GM12872 (cell line): ENCODE measurements at regions not wholly inside any gene's neighbourhood (a gene's known extent, or its start where the extent isn't known, plus 50 kb on each side); places are given as distances from the start of the nearest gene placed in this dataset.

Experiments
- CTCF ChIP-seq: IDR thresholded peaks from 3 replicates; pipeline ENCODE4 v1.5.1; 2011; ENCODE audit warnings: low read depth, mild to moderate bottlenecking, low read length, moderate library complexity; ENCODE audit not compliant: insufficient read depth

- TF ChIP-seq CTCF = no peak
These were observed 195.4 kb downstream of the TBXT start for GRCh38 chr6:165972139-165972802.

- TF ChIP-seq CTCF = no peak
These were observed 196.4 kb downstream of the TBXT start for GRCh38 chr6:165971202-165971601.

GRCh38 chr6:165970001-165970400 lies 197.7 kb downstream of the TBXT start:
- no peak for TF ChIP-seq CTCF

- TF ChIP-seq CTCF = no peak
These were observed 198.5 kb downstream of the TBXT start for GRCh38 chr6:165969184-165969583.

- TF ChIP-seq CTCF = no peak
These were observed 199.2 kb downstream of the TBXT start for GRCh38 chr6:165968408-165968807.

GRCh38 chr6:165967810-165968407 lies 199.7 kb downstream of the TBXT start:
- no peak for TF ChIP-seq CTCF

- no peak for TF ChIP-seq CTCF
These were observed 203.9 kb downstream of the TBXT start for GRCh38 chr6:165963750-165964149.
